ENCODE measurements at regions not wholly inside any gene's neighbourhood (a gene's known extent, or its start where the extent isn't known, plus 50 kb on each side); places are given as distances from the start of the nearest gene placed in this dataset.

- Histone ChIP-seq H3K4me3 (no peak overlapping the region), H3K27ac (no peak overlapping the region), H3K36me3 (no peaks in the 10 kb centered on the region), H3K4me1 (no peaks in the 10 kb centered on the region), H3K27me3 (ENCODE audit: low read depth) (no peaks in the 10 kb centered on the region), H3K9me3 (no peaks in the 10 kb centered on the region)
- ATAC-seq (no peak), DNase-seq (no peak)
- TF ChIP-seq, protein P1, sequence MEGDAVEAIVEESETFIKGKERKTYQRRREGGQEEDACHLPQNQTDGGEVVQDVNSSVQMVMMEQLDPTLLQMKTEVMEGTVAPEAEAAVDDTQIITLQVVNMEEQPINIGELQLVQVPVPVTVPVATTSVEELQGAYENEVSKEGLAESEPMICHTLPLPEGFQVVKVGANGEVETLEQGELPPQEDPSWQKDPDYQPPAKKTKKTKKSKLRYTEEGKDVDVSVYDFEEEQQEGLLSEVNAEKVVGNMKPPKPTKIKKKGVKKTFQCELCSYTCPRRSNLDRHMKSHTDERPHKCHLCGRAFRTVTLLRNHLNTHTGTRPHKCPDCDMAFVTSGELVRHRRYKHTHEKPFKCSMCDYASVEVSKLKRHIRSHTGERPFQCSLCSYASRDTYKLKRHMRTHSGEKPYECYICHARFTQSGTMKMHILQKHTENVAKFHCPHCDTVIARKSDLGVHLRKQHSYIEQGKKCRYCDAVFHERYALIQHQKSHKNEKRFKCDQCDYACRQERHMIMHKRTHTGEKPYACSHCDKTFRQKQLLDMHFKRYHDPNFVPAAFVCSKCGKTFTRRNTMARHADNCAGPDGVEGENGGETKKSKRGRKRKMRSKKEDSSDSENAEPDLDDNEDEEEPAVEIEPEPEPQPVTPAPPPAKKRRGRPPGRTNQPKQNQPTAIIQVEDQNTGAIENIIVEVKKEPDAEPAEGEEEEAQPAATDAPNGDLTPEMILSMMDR (IDR thresholded peaks at IDR 0.05) = no peak
- intact Hi-C loops (cut with DNase I) = no loop called here
Observed at GRCh38 chr1:239128541-239128940, 257.8 kb upstream of the CHRM3 start.

GRCh38 chr1:239126884-239127283 lies 259.5 kb upstream of the CHRM3 start:
- H3K4me3 ChIP-seq = no peak overlapping the region
- TF ChIP-seq, protein P1 (IDR thresholded peaks at IDR 0.05) = no peak
- H3K27ac ChIP-seq = no peak overlapping the region
- H3K9me3 ChIP-seq = no peaks in the 10 kb centered on the region
- ATAC-seq (no peak), DNase-seq (no peak)
- no peaks in the 10 kb centered on the region for H3K36me3 ChIP-seq
- H3K4me1 ChIP-seq = no peaks in the 10 kb centered on the region
- H3K27me3 ChIP-seq (ENCODE audit: low read depth) = no peaks in the 10 kb centered on the region
- intact Hi-C loops (cut with DNase I) = no loop called here

DNA sequence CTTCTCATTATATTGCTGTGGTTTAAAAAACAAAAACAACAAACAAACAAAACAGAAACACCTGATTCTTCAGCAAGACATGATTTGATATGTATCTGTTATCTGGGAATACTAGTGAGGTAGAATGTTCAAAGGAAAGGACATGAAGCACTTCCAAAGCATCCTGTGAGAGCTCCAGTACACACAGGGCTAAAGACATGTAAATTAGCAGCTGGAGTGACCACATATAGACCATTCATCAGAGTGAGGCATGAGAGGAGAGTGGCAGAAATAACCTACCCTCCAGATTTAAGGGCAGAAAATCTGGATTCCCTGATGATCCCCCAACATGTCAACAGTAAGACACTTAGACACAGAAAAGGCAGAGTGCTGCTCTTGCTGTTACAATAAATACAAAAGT lies 260.5 kb upstream of the CHRM3 start:
- Histone ChIP-seq H3K27ac (no peak overlapping the region), H3K4me3 (no peak overlapping the region), H3K9me3 (no peaks in the 10 kb centered on the region), H3K27me3 (ENCODE audit: low read depth) (no peaks in the 10 kb centered on the region), H3K36me3 (no peaks in the 10 kb centered on the region), H3K4me1 (no peaks in the 10 kb centered on the region)
- intact Hi-C loops (cut with DNase I) = no loop called here
- no peak for DNase-seq
- TF ChIP-seq, protein P1 (IDR thresholded peaks at IDR 0.05) = no peak
- no peak for ATAC-seq

DNA sequence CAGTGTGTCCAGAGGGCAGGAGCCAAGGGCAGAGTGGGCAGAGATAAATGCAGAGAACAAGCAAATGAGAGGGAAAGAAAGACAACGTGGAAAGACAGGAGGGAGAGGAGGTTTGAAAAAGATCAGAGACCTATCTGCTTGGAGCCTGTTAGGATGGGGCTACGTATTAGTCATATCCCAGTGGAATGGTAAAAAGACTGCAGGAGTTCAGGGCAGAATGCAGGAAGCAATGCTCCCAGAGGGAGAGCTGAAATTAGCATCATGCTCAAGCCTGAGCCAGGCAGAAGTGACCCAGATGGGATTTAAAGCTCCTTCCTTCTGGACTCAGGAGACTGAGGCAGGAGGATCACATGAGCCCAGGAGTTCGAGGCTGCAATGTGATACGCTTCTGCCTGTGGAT lies 261.3 kb upstream of the CHRM3 start:
- H3K4me1 ChIP-seq = no peaks in the 10 kb centered on the region
- DNase-seq = no peak
- no peaks in the 10 kb centered on the region for H3K36me3 ChIP-seq
- intact Hi-C loops (cut with DNase I) = no loop called here
- no peak overlapping the region for H3K27ac ChIP-seq
- no peak overlapping the region for H3K4me3 ChIP-seq
- no peaks in the 10 kb centered on the region for H3K9me3 ChIP-seq
- ATAC-seq = no peak
- TF ChIP-seq, protein P1 (IDR thresholded peaks at IDR 0.05) = no peak
- H3K27me3 ChIP-seq (ENCODE audit: low read depth) = no peaks in the 10 kb centered on the region

DNA sequence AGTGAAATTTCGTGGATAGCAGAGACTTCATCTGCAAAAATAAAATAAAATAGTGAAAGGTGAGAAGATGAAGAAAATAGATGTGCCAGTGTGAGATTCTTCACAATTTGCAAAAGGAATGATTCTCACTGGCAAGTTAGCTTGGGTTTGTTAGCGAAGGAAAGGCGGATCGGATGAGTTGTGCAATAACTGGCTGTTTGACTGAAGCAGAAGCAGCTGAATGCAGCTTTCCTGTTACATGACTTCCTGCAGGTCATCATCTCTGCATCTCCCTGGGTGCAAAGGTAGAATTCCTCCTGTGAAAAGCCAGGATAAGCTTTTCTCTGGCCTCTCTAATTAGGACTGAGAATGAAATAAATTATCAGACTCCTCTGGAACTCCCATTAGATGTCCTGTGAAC lies 263.1 kb upstream of the CHRM3 start:
- no peaks in the 10 kb centered on the region for H3K36me3 ChIP-seq
- no peak overlapping the region for H3K4me3 ChIP-seq
- ATAC-seq (no peak), DNase-seq (no peak)
- intact Hi-C loops (cut with DNase I) = no loop called here
- H3K27ac ChIP-seq = no peak overlapping the region
- H3K9me3 ChIP-seq = no peaks in the 10 kb centered on the region
- TF ChIP-seq, protein P1 (IDR thresholded peaks at IDR 0.05) = no peak
- H3K27me3 ChIP-seq (ENCODE audit: low read depth) = no peaks in the 10 kb centered on the region
- no peaks in the 10 kb centered on the region for H3K4me1 ChIP-seq

All from lower lobe of right lung (tissue), 2 donors.